Testis (tissue), 2 donors: ENCODE measurements at regions not wholly inside any gene's neighbourhood (a gene's known extent, or its start where the extent isn't known, plus 50 kb on each side); places are given as distances from the start of the nearest gene placed in this dataset.

Experiments
- DNase-seq: peaks from one replicate; pipeline ENCODE4 v3.0.0-alpha.2; 2019
- H3K27ac ChIP-seq, 2 donors: fragments of 200-600 bp; sonication (generic); one replicate each; pipeline ENCODE4 v1.5.1; 2019
- H3K27me3 ChIP-seq: fragments of 200-600 bp; sonication (generic); one replicate; pipeline ENCODE4 v1.5.1; 2019
- H3K36me3 ChIP-seq: fragments of 200-600 bp; sonication (generic); one replicate; pipeline ENCODE4 v1.5.1; 2017; ENCODE audit warnings: low read depth; ENCODE audit errors: missing control alignments
- H3K4me1 ChIP-seq: fragments of 200-600 bp; sonication (generic); one replicate; pipeline ENCODE4 v1.5.1; 2019
- H3K4me3 ChIP-seq, 2 donors: fragments of 200-600 bp; sonication (generic); one replicate each; pipeline ENCODE4 v1.5.1; 2017 to 2019
- H3K9me3 ChIP-seq: fragments of 200-600 bp; sonication (generic); one replicate; pipeline ENCODE4 v1.5.1; 2017
- POLR2A ChIP-seq: fragments of 450-650 bp; IDR thresholded peaks from one replicate; pipeline ENCODE4 v1.6.1; 2017; ENCODE audit warnings: antibody characterized with exemption, mild to moderate bottlenecking, moderate library complexity
- WGBS, 2 donors: methylation state at CpG; one replicate each; pipeline ENCODE4 v1.1.5; 2018; 5-methylcytosine and 5-hydroxymethylcytosine counted together
- intact Hi-C: fragments of 100-400 bp; cut with DNase I; formaldehyde crosslinking; loops from one replicate; pipeline ENCODE4 v1.15.1; 2023; ENCODE audit warnings: low total_unique reads
- TF ChIP-seq, protein P1 (sequence below), 3 experiments: fragments of 450-650 bp in 2 of 3; fragments of 200-600 bp in 1 of 3; sonication (generic) in 1 of 3; IDR thresholded peaks; one replicate each; pipeline ENCODE4 v1.5.1; 2016 to 2019; ENCODE audit warnings: antibody characterized with exemption in 3 of 3, mild to moderate bottlenecking in 2 of 3, moderate library complexity in 1 of 3

DNA sequence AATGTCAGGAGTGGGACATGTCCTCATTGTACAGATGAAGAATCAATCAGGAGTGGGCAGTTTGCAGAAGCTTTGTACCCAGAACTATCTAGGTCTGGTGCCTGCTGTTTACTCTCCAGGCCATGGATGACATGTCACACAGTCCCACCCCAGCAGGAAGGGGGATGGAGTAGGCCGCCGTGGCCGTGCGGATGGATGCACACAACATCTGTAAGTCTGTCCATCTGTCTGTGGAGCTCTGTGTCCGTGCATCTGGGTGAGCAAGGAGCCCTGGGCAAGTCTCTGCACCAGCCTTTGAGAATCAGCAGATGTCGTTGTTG is 311.5 kb upstream of the IRX4 start:
- WGBS, 2 donors = 82 to 96% methylated on average over 6 of the region's 6 CpGs
- no peak overlapping the region for H3K4me3 ChIP-seq
- H3K4me1 ChIP-seq = no peaks in the 10 kb centered on the region
- TF ChIP-seq, protein P1, sequence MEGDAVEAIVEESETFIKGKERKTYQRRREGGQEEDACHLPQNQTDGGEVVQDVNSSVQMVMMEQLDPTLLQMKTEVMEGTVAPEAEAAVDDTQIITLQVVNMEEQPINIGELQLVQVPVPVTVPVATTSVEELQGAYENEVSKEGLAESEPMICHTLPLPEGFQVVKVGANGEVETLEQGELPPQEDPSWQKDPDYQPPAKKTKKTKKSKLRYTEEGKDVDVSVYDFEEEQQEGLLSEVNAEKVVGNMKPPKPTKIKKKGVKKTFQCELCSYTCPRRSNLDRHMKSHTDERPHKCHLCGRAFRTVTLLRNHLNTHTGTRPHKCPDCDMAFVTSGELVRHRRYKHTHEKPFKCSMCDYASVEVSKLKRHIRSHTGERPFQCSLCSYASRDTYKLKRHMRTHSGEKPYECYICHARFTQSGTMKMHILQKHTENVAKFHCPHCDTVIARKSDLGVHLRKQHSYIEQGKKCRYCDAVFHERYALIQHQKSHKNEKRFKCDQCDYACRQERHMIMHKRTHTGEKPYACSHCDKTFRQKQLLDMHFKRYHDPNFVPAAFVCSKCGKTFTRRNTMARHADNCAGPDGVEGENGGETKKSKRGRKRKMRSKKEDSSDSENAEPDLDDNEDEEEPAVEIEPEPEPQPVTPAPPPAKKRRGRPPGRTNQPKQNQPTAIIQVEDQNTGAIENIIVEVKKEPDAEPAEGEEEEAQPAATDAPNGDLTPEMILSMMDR (IDR thresholded peaks at IDR 0.05) = no peak
- no peak for TF ChIP-seq POLR2A
- no peak overlapping the region for H3K27ac ChIP-seq
- H3K36me3 ChIP-seq = no peaks in the 10 kb centered on the region
- no peak for DNase-seq
- H3K27me3 ChIP-seq = no peaks in the 10 kb centered on the region
- no peaks in the 10 kb centered on the region for H3K9me3 ChIP-seq
- intact Hi-C loops = no loop called here

DNA sequence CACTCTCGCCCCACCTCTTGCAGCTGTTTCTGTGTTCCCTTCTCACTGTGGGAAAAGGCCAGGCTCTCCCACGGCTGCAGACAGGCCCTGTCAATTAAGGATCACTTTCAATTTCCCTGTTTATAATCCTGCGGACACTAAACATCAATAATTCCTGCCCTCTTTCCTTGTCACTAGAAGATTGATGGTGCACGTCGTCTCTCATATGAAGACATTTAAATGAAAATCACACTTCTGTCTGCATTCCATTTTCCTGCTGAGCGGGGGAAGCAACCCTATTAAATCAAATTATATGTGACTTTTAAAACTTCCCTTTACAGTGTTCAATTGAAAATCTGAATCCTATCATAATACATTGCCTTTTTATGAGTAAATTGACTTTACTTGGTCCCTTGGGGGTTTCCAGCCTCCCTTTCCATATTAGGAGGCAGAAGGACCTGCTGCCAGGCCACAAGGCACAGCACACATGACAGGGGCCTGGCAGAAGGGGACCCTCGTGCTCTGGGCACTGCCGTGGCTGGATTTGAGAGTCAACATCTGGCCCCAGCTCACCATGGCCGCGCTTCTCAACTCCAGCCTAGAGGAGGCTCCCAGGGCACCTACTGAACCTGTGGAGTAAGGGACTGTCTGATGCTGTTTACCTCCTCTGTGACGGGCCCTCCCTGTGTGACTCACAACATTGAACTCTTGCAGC is 311.0 kb upstream of the IRX4 start:
- no peaks in the 10 kb centered on the region for H3K27me3 ChIP-seq
- no peaks in the 10 kb centered on the region for H3K36me3 ChIP-seq
- TF ChIP-seq, protein P1 (IDR thresholded peaks at IDR 0.05) = no peak
- no peak for TF ChIP-seq POLR2A
- H3K4me1 ChIP-seq = no peaks in the 10 kb centered on the region
- no peak for DNase-seq
- H3K4me3 ChIP-seq = no peak overlapping the region
- intact Hi-C loops = no loop called here
- no peaks in the 10 kb centered on the region for H3K9me3 ChIP-seq
- 66 to 73% methylated on average over 11 of the region's 11 CpGs for WGBS, 2 donors
- no peak overlapping the region for H3K27ac ChIP-seq

DNA sequence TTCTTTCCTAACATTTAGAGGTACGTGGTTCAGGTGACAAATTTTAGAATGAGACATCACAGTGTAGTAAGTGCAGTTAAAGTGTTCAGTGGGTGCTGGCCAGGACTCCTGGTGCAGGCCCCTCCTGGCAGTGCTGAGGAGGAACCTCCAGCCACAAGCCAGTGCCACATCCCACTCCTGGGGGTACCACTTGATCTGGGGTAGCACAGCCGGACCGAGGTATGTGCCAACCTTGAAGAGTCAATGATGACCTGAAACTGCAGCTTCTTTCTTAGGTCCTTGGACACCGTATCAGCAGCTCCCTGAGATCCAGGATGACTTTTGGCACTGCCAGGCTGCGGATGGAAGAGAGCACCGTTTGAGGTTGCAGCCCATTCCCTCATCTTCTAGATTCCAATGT is 310.4 kb upstream of the IRX4 start:
- Histone ChIP-seq H3K4me3 (no peak overlapping the region), H3K27me3 (no peaks in the 10 kb centered on the region), H3K4me1 (no peaks in the 10 kb centered on the region), H3K27ac (no peak overlapping the region), H3K36me3 (no peaks in the 10 kb centered on the region), H3K9me3 (no peaks in the 10 kb centered on the region)
- DNase-seq = no peak
- no peak for TF ChIP-seq POLR2A
- TF ChIP-seq, protein P1 (IDR thresholded peaks at IDR 0.05) = no peak
- intact Hi-C loops = no loop called here
- 81 to 92% methylated on average over 6 of the region's 6 CpGs for WGBS, 2 donors

DNA sequence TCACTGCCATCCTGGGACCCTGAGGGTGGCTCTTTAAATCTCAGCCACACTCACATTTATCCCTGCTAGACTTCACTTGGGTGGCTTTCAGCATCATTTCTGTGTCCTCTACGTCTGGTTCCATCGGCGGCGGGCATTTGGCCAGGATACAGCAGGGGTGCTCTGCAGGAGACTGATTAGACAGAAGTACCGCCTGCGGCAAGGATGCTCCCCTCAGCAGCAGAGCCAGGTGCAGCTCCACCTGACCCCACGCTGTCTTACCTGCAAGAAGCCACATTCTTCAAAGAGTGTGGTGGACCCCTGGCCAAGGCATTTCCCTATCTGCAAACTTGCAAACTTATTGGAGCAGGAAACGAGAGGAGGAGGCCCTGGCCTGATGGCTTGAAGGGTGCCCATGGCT is 309.8 kb upstream of the IRX4 start:
- Histone ChIP-seq H3K27ac (no peak overlapping the region), H3K4me3 (no peak overlapping the region), H3K36me3 (no peaks in the 10 kb centered on the region), H3K27me3 (no peaks in the 10 kb centered on the region), H3K9me3 (no peaks in the 10 kb centered on the region), H3K4me1 (no peaks in the 10 kb centered on the region)
- intact Hi-C loops = no loop called here
- WGBS, 2 donors = 66 to 82% methylated on average over 5 to 8 of the region's 8 CpGs
- no peak for DNase-seq
- TF ChIP-seq, protein P1 (IDR thresholded peaks at IDR 0.05) = no peak
- no peak for TF ChIP-seq POLR2A

DNA sequence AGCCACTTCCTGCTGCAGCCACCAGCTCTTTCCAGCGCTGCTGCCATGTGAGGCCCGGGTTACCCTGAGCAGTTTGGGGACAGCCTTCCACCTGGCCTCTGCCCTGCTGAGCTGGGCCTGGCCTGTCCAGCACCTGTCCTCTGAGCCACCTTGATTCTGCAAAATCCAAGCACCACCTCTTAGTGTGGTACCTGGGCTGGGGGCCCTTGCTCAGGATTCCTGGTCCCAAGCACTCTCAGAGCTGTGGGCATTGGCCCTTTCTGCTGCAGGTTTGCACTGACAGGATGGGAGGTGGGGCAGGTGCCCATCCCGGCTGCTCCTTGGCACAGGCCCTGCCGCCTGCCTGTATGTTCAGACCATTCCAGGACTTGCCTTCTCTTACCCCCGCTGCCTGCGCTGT is 309.2 kb upstream of the IRX4 start:
- no peaks in the 10 kb centered on the region for H3K27me3 ChIP-seq
- no peaks in the 10 kb centered on the region for H3K36me3 ChIP-seq
- intact Hi-C loops = no loop called here
- TF ChIP-seq, protein P1 (IDR thresholded peaks at IDR 0.05) = no peak
- TF ChIP-seq POLR2A = no peak
- DNase-seq = no peak
- no peaks in the 10 kb centered on the region for H3K9me3 ChIP-seq
- H3K4me3 ChIP-seq = no peak overlapping the region
- WGBS, 2 donors = 82 to 92% methylated on average over 2 to 6 of the region's 6 CpGs
- H3K27ac ChIP-seq = no peak overlapping the region
- no peaks in the 10 kb centered on the region for H3K4me1 ChIP-seq
